Urothelium cell line (cell line): ENCODE measurements at regions not wholly inside any gene's neighbourhood (a gene's known extent, or its start where the extent isn't known, plus 50 kb on each side); places are given as distances from the start of the nearest gene placed in this dataset.

Experiments
- DNase-seq: peaks from one replicate; pipeline ENCODE4 v3.0.0; 2011; ENCODE audit warnings: low spot score, mixed read lengths
- FAIRE-seq: peaks from 2 replicates; lab custom pipeline; 2011; peaks lifted over from hg19 to GRCh38; lab: Jason Lieb, UNC

- no peak for DNase-seq
- no peak for FAIRE-seq
Measured at GRCh38 chr13:27014406-27015359, 156.9 kb downstream of the USP12 start.

GRCh38 chr13:27012482-27013197 lies 159.0 kb downstream of the USP12 start:
- FAIRE-seq (no peak), DNase-seq (peak; percentile 20)

GRCh38 chr13:27011661-27012060 lies 159.9 kb downstream of the USP12 start:
- FAIRE-seq (no peak), DNase-seq (no peak)

- FAIRE-seq (no peak), DNase-seq (no peak)
Measured at GRCh38 chr13:27008733-27009132, 162.9 kb downstream of the USP12 start.

DNA sequence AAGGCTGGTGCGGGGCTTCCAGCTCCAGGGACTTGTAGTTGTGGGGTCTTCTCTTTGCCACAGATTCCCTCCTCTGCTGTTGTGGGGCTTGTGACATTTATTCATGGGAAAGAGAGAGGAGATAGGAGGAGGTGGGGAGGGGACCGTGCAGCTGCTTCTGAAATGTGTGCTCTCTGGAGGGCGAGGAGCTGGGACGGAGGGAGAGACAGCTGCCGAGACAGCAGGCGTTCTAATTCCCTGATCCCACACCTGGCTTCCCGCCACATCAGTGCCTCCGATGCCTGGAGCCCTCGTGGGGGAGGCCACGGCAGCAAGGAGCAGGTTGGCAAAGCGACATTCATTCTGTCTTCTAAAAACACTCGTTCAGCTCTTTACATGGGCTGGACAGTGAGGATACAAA lies 164.4 kb downstream of the USP12 start:
- DNase-seq (no peak), FAIRE-seq (no peak)

DNA sequence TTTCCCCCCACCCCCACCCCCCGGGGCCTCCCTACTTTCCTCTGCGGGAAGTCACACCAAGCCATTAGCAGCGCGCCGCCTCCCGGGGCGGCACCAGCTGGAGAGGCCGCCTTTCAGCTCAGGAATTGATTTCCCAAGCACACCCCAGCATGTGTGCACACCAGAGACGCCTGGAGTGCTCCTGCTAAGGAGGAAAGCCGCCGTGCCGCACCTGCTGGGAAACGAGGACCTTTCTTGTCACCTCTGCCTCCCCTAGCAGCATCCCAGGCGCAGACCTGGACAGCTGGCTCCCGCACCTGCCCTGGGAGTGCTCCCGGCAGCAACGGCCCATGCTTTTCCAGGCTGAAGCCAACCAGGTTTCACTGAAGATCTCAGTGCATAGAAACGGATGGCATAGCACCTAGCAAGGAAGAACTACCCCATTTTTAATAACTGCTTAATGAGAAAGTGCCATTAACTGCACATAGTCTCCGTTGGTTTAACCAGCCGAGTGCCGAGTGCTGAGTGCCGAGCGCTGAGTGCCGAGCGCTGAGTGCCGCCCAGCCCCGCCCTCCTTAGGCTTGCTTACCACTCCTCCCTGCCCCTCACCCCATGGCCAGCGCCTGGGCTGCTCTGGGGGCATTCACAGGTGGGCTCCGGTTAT lies 165.0 kb downstream of the USP12 start:
- no peak for FAIRE-seq
- no peak for DNase-seq

GRCh38 chr13:27005976-27006518 lies 165.6 kb downstream of the USP12 start:
- DNase-seq (no peak), FAIRE-seq (no peak)

- FAIRE-seq = no peak
Measured at GRCh38 chr13:27005556-27005955, 166.1 kb downstream of the USP12 start.

DNA sequence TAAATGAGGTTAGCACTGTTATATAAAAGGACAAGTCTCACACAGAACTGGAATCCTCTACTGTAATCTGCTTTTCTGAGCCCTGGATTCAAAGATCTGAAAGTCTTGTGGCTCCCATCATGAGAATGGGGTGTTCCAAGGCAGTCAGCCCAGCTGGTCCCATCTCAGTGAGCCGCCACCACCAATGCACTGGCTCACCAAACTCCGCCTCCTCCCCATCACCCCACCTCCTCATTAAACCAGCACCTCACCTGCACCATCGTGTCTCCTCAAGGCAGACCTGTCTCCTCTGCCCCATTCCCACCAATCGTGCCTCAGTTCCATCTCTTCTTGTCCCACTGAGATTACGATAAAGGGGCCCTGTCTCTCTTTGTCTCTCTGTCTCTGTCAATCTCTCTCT lies 166.7 kb downstream of the USP12 start:
- FAIRE-seq = no peak
- DNase-seq = no peak

More at GRCh38 chr13:27005556-27005955, 166.1 kb downstream of the USP12 start:
- DNase-seq = no peak

DNA sequence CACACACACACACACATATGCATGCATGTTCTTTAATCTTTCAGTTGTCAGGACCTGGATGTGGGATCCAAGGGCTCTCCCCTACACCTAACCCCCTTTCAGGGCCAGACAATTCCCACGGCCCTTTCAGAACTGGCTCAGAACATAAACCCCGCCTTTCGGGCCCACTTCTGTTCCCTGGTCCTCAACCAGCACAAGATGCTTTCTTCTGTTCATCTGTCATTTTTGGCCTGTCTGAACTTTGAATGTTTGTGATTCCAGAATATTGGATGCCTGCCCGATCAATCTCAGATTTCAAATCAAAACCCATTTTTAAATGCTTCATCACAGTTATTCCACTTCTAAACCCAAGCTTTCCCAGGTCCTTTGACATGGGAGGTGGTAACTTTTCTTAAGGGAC lies 167.3 kb downstream of the USP12 start:
- FAIRE-seq = no peak
- no peak for DNase-seq

DNA sequence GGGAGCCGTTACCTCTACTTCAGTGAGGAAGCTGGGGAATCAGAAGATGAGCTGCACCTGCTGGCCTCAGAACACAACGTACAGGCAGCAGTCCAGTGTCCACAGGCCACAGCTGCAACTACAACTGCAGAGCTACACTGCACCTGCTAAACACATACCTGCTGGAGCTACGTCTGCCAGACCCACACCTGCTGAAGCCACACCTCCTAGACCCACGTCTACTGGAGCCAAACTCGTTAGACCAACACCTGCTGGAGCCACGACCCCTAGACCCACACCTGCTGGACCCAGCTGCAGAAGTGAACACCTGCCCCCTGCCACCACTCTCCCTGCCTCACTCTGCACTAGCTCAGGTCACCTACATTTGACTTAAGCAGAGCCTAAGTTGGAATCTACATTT lies 169.9 kb downstream of the USP12 start:
- DNase-seq = no peak
- FAIRE-seq = no peak

- DNase-seq (no peak), FAIRE-seq (no peak)
Measured at GRCh38 chr13:27000686-27001085, 170.9 kb downstream of the USP12 start.

- no peak for DNase-seq
Measured at GRCh38 chr13:26999499-26999898, 172.1 kb downstream of the USP12 start.

GRCh38 chr13:26998292-26998691 lies 173.3 kb downstream of the USP12 start:
- DNase-seq (no peak), FAIRE-seq (no peak)

More at GRCh38 chr13:26999499-26999898, 172.1 kb downstream of the USP12 start:
- FAIRE-seq = no peak

GRCh38 chr13:26996965-26997752 lies 174.5 kb downstream of the USP12 start:
- FAIRE-seq = no peak
- DNase-seq = no peak

GRCh38 chr13:26995159-26995558 lies 176.5 kb downstream of the USP12 start:
- FAIRE-seq = no peak

GRCh38 chr13:26993780-26994179 lies 177.8 kb downstream of the USP12 start:
- FAIRE-seq (no peak), DNase-seq (no peak)

More at GRCh38 chr13:26995159-26995558, 176.5 kb downstream of the USP12 start:
- DNase-seq = no peak

GRCh38 chr13:26992951-26993719 lies 178.5 kb downstream of the USP12 start:
- FAIRE-seq = no peak
- DNase-seq = no peak

- FAIRE-seq (no peak), DNase-seq (no peak)
Measured at GRCh38 chr13:26991508-26992181, 180.0 kb downstream of the USP12 start.
